ENCODE measurements at regions not wholly inside any gene's neighbourhood (a gene's known extent, or its start where the extent isn't known, plus 50 kb on each side); places are given as distances from the start of the nearest gene placed in this dataset.

GRCh38 chr3:167109746-167110145, 270.4 kb downstream of the ZBBX start:
- no peaks in the 10 kb centered on the region for H3K4me1 ChIP-seq (ENCODE audit: control insufficient read depth in 1 of 2, extremely low read depth in 1 of 2, insufficient read depth in 2 of 2, low read length in 2 of 2)
- no peak for DNase-seq
- H3K27me3 Mint-ChIP-seq, result no peaks in the 10 kb centered on the region
- POLR2A ChIA-PET, result no interaction called here
- no peak overlapping the region for H3K27ac Mint-ChIP-seq
- no peak overlapping the region for H3K4me3 Mint-ChIP-seq
- no peak overlapping the region for H3K27ac ChIP-seq (ENCODE audit: low read length)
- H3K36me3 Mint-ChIP-seq, result no peaks in the 10 kb centered on the region
- CTCF ChIA-PET, result no interaction called here
- H3K9me3 Mint-ChIP-seq, result peaks cover 2 to 17% (median 6%) of the 10 kb centered on the region in 3 donors
- H3K27me3 ChIP-seq (replicated peaks in 1 of 2; ENCODE audit: control insufficient read depth in 2 of 2, extremely low read depth in 1 of 2, insufficient read depth in 2 of 2, low read length in 1 of 2), result no peaks in the 10 kb centered on the region
- ATAC-seq (replicated peaks in 1 of 4), result no peak
- WGBS (ENCODE audit: insufficient coverage), result no CpG with 5 or more reads among the region's 1 CpG
- H3K4me1 Mint-ChIP-seq, result no peaks in the 10 kb centered on the region
- H3K4me3 ChIP-seq (ENCODE audit: control insufficient read depth in 1 of 2, extremely low read depth in 1 of 2, low read length in 1 of 2), result no peak overlapping the region
- H3K9me3 ChIP-seq, result no peaks in the 10 kb centered on the region
- no peaks in the 10 kb centered on the region for H3K36me3 ChIP-seq (ENCODE audit: control insufficient read depth in 2 of 2, extremely low read depth in 1 of 2, insufficient read depth in 1 of 2, low read length in 1 of 2)

- Histone ChIP-seq H3K9me3 (no peaks in the 10 kb centered on the region), H3K27ac (ENCODE audit: low read length) (no peak overlapping the region), H3K27me3 (replicated peaks in 1 of 2; ENCODE audit: control insufficient read depth in 2 of 2, extremely low read depth in 1 of 2, insufficient read depth in 2 of 2, low read length in 1 of 2) (no peaks in the 10 kb centered on the region), H3K36me3 (ENCODE audit: control insufficient read depth in 2 of 2, extremely low read depth in 1 of 2, insufficient read depth in 1 of 2, low read length in 1 of 2) (no peaks in the 10 kb centered on the region), H3K4me1 (ENCODE audit: control insufficient read depth in 1 of 2, extremely low read depth in 1 of 2, insufficient read depth in 2 of 2, low read length in 2 of 2) (no peaks in the 10 kb centered on the region), H3K4me3 (ENCODE audit: control insufficient read depth in 1 of 2, extremely low read depth in 1 of 2, low read length in 1 of 2) (no peak overlapping the region)
- DNase-seq, result no peak
- no peak overlapping the region for H3K27ac Mint-ChIP-seq
- H3K9me3 Mint-ChIP-seq, result peaks cover 5 to 8% (median 6%) of the 10 kb centered on the region in 3 donors
- no peaks in the 10 kb centered on the region for H3K36me3 Mint-ChIP-seq
- ChIA-PET POLR2A (no interaction called here), CTCF (no interaction called here)
- H3K4me3 Mint-ChIP-seq, result no peak overlapping the region
- ATAC-seq (replicated peaks in 1 of 4), result no peak
- H3K27me3 Mint-ChIP-seq, result no peaks in the 10 kb centered on the region
- H3K4me1 Mint-ChIP-seq, result no peaks in the 10 kb centered on the region
Observed at GRCh38 chr3:167106456-167106855, 273.6 kb downstream of the ZBBX start.

GRCh38 chr3:167102071-167102470, 278.0 kb downstream of the ZBBX start:
- no peaks in the 10 kb centered on the region for H3K36me3 Mint-ChIP-seq
- ChIA-PET POLR2A (no interaction called here), CTCF (no interaction called here)
- no CpG with 5 or more reads among the region's 1 CpG for WGBS (ENCODE audit: insufficient coverage)
- no peak overlapping the region for H3K27ac Mint-ChIP-seq
- Histone ChIP-seq H3K9me3 (no peaks in the 10 kb centered on the region), H3K4me1 (ENCODE audit: control insufficient read depth in 1 of 2, extremely low read depth in 1 of 2, insufficient read depth in 2 of 2, low read length in 2 of 2) (no peaks in the 10 kb centered on the region), H3K4me3 (ENCODE audit: control insufficient read depth in 1 of 2, extremely low read depth in 1 of 2, low read length in 1 of 2) (no peak overlapping the region), H3K27me3 (replicated peaks in 1 of 2; ENCODE audit: control insufficient read depth in 2 of 2, extremely low read depth in 1 of 2, insufficient read depth in 2 of 2, low read length in 1 of 2) (no peaks in the 10 kb centered on the region), H3K36me3 (ENCODE audit: control insufficient read depth in 2 of 2, extremely low read depth in 1 of 2, insufficient read depth in 1 of 2, low read length in 1 of 2) (no peaks in the 10 kb centered on the region), H3K27ac (ENCODE audit: low read length) (no peak overlapping the region)
- no peak for DNase-seq
- peaks cover 0 to 3% of the 10 kb centered on the region in 2 donors for H3K27me3 Mint-ChIP-seq
- no peak overlapping the region for H3K4me3 Mint-ChIP-seq
- no peak for ATAC-seq (replicated peaks in 1 of 4)
- H3K9me3 Mint-ChIP-seq, result peaks cover 0 to 12% (median 5%) of the 10 kb centered on the region in 3 donors
- no peaks in the 10 kb centered on the region for H3K4me1 Mint-ChIP-seq

GRCh38 chr3:167100651-167101050, 279.4 kb downstream of the ZBBX start:
- ChIA-PET POLR2A (no interaction called here), CTCF (no interaction called here)
- Histone ChIP-seq H3K9me3 (no peaks in the 10 kb centered on the region), H3K27ac (ENCODE audit: low read length) (no peak overlapping the region), H3K4me3 (ENCODE audit: control insufficient read depth in 1 of 2, extremely low read depth in 1 of 2, low read length in 1 of 2) (no peak overlapping the region), H3K36me3 (ENCODE audit: control insufficient read depth in 2 of 2, extremely low read depth in 1 of 2, insufficient read depth in 1 of 2, low read length in 1 of 2) (no peaks in the 10 kb centered on the region), H3K4me1 (ENCODE audit: control insufficient read depth in 1 of 2, extremely low read depth in 1 of 2, insufficient read depth in 2 of 2, low read length in 2 of 2) (no peaks in the 10 kb centered on the region), H3K27me3 (replicated peaks in 1 of 2; ENCODE audit: control insufficient read depth in 2 of 2, extremely low read depth in 1 of 2, insufficient read depth in 2 of 2, low read length in 1 of 2) (no peaks in the 10 kb centered on the region)
- Mint-ChIP-seq H3K4me3 (no peak overlapping the region), H3K27ac (no peak overlapping the region), H3K36me3 (no peaks in the 10 kb centered on the region), H3K9me3 (peaks cover 0 to 12% (median 8%) of the 10 kb centered on the region in 3 donors), H3K4me1 (no peaks in the 10 kb centered on the region), H3K27me3 (peaks cover 0 to 3% of the 10 kb centered on the region in 2 donors)
- no peak for ATAC-seq (replicated peaks in 1 of 4)
- no CpG with 5 or more reads among the region's 1 CpG for WGBS (ENCODE audit: insufficient coverage)
- DNase-seq, result no peak

- Mint-ChIP-seq H3K27me3 (peaks cover 0 to 3% of the 10 kb centered on the region in 2 donors), H3K4me1 (no peaks in the 10 kb centered on the region), H3K27ac (no peak overlapping the region), H3K4me3 (no peak overlapping the region), H3K9me3 (peaks cover 0 to 11% (median 8%) of the 10 kb centered on the region in 3 donors), H3K36me3 (no peaks in the 10 kb centered on the region)
- Histone ChIP-seq H3K36me3 (ENCODE audit: control insufficient read depth in 2 of 2, extremely low read depth in 1 of 2, insufficient read depth in 1 of 2, low read length in 1 of 2) (no peaks in the 10 kb centered on the region), H3K9me3 (no peaks in the 10 kb centered on the region), H3K4me1 (ENCODE audit: control insufficient read depth in 1 of 2, extremely low read depth in 1 of 2, insufficient read depth in 2 of 2, low read length in 2 of 2) (no peaks in the 10 kb centered on the region), H3K4me3 (ENCODE audit: control insufficient read depth in 1 of 2, extremely low read depth in 1 of 2, low read length in 1 of 2) (no peak overlapping the region), H3K27ac (ENCODE audit: low read length) (no peak overlapping the region), H3K27me3 (replicated peaks in 1 of 2; ENCODE audit: control insufficient read depth in 2 of 2, extremely low read depth in 1 of 2, insufficient read depth in 2 of 2, low read length in 1 of 2) (no peaks in the 10 kb centered on the region)
- no peak for DNase-seq
- CTCF ChIA-PET, result no interaction called here
- POLR2A ChIA-PET, result no interaction called here
- ATAC-seq (replicated peaks in 1 of 4), result no peak
- no CpG with 5 or more reads among the region's 2 CpGs for WGBS (ENCODE audit: insufficient coverage)
Observed at GRCh38 chr3:167100200-167100599, 279.9 kb downstream of the ZBBX start.

GRCh38 chr3:167095976-167096375, 284.1 kb downstream of the ZBBX start:
- Mint-ChIP-seq H3K4me3 (no peak overlapping the region), H3K36me3 (no peaks in the 10 kb centered on the region), H3K4me1 (no peaks in the 10 kb centered on the region), H3K27ac (no peak overlapping the region), H3K27me3 (peaks cover 0 to 3% of the 10 kb centered on the region in 2 donors), H3K9me3 (peaks cover 4 to 9% (median 8%) of the 10 kb centered on the region in 3 donors)
- WGBS (ENCODE audit: insufficient coverage), result 40% methylated on average over 1 of the region's 2 CpGs
- ChIA-PET POLR2A (no interaction called here), CTCF (no interaction called here)
- no peaks in the 10 kb centered on the region for H3K27me3 ChIP-seq (replicated peaks in 1 of 2; ENCODE audit: control insufficient read depth in 2 of 2, extremely low read depth in 1 of 2, insufficient read depth in 2 of 2, low read length in 1 of 2)
- no peak overlapping the region for H3K4me3 ChIP-seq (ENCODE audit: control insufficient read depth in 1 of 2, extremely low read depth in 1 of 2, low read length in 1 of 2)
- no peak for DNase-seq
- no peaks in the 10 kb centered on the region for H3K36me3 ChIP-seq (ENCODE audit: control insufficient read depth in 2 of 2, extremely low read depth in 1 of 2, insufficient read depth in 1 of 2, low read length in 1 of 2)
- no peaks in the 10 kb centered on the region for H3K4me1 ChIP-seq (ENCODE audit: control insufficient read depth in 1 of 2, extremely low read depth in 1 of 2, insufficient read depth in 2 of 2, low read length in 2 of 2)
- no peaks in the 10 kb centered on the region for H3K9me3 ChIP-seq
- H3K27ac ChIP-seq (ENCODE audit: low read length), result no peak overlapping the region
- ATAC-seq (replicated peaks in 1 of 4), result no peak

- Mint-ChIP-seq H3K4me1 (no peaks in the 10 kb centered on the region), H3K4me3 (no peak overlapping the region), H3K27me3 (no peaks in the 10 kb centered on the region), H3K9me3 (peaks cover 3 to 7% (median 4%) of the 10 kb centered on the region in 3 donors), H3K36me3 (no peaks in the 10 kb centered on the region), H3K27ac (no peak overlapping the region)
- no peaks in the 10 kb centered on the region for H3K36me3 ChIP-seq (ENCODE audit: control insufficient read depth in 2 of 2, extremely low read depth in 1 of 2, insufficient read depth in 1 of 2, low read length in 1 of 2)
- POLR2A ChIA-PET, result no interaction called here
- CTCF ChIA-PET, result no interaction called here
- H3K9me3 ChIP-seq, result no peaks in the 10 kb centered on the region
- H3K27me3 ChIP-seq (replicated peaks in 1 of 2; ENCODE audit: control insufficient read depth in 2 of 2, extremely low read depth in 1 of 2, insufficient read depth in 2 of 2, low read length in 1 of 2), result no peaks in the 10 kb centered on the region
- DNase-seq (no peak), ATAC-seq (replicated peaks in 1 of 4) (no peak)
- H3K27ac ChIP-seq (ENCODE audit: low read length), result no peak overlapping the region
- H3K4me1 ChIP-seq (ENCODE audit: control insufficient read depth in 1 of 2, extremely low read depth in 1 of 2, insufficient read depth in 2 of 2, low read length in 2 of 2), result no peaks in the 10 kb centered on the region
- H3K4me3 ChIP-seq (ENCODE audit: control insufficient read depth in 1 of 2, extremely low read depth in 1 of 2, low read length in 1 of 2), result no peak overlapping the region
Observed at GRCh38 chr3:167094632-167095031, 285.5 kb downstream of the ZBBX start.
